A549 (cell line): ENCODE measurements at regions not wholly inside any gene's neighbourhood (a gene's known extent, or its start where the extent isn't known, plus 50 kb on each side); places are given as distances from the start of the nearest gene placed in this dataset.

ENCODE experiments used
- ATAC-seq, 2 experiments: fragments of 200-7000 bp in 1 of 2; fragments of >200 bp in 1 of 2; cut with Nextera tagmentation in 1 of 2; cut with Tn5 transposase in 1 of 2; 3 replicates each; pipeline versions ENCODE4 v1.8.0 to v1.9.1; 2018 to 2020; ENCODE audit warnings: mild to moderate bottlenecking in 1 of 2, moderate library complexity in 1 of 2
- CTCF ChIA-PET: fragments of 300-600 bp; sonication (Branson Sonifier 250); formaldehyde crosslinking; extraction: SDS; loops from one replicate; lab custom pipeline; 2021; ENCODE audit warnings: antibody characterized with exemption, inconsistent platforms; lab: Yijun Ruan, JAX
- POLR2A ChIA-PET: fragments of 350-600 bp; formaldehyde crosslinking; extraction: SDS; loops from one replicate; lab custom pipeline; 2021; ENCODE audit warnings: antibody characterized with exemption, inconsistent platforms; lab: Yijun Ruan, JAX
- DNase-seq, 2 experiments: peaks; one replicate each; pipeline versions ENCODE4 v3.0.0 to v3.0.0-alpha.2; 2011 to 2016; ENCODE audit warnings: low read depth in 1 of 2, low spot score in 1 of 2
- FAIRE-seq: peaks from 2 replicates; lab custom pipeline; 2011; peaks lifted over from hg19 to GRCh38; lab: Jason Lieb, UNC
- H3K27ac ChIP-seq, 2 experiments: fragments of >200 bp; sonication (Bioruptor Twin); formaldehyde crosslinking; 3 replicates each; pipeline ENCODE4 v1.5.1; 2016 to 2017
- H3K4me1 ChIP-seq: fragments of >200 bp; sonication (Bioruptor Twin); formaldehyde crosslinking; 3 replicates; pipeline ENCODE4 v1.6.1; 2016
- H3K4me2 ChIP-seq: fragments of >200 bp; sonication (Bioruptor Twin); formaldehyde crosslinking; 3 replicates; pipeline ENCODE4 v1.6.1; 2016
- H3K4me3 ChIP-seq: fragments of >200 bp; sonication (Bioruptor Twin); formaldehyde crosslinking; 3 replicates; pipeline ENCODE4 v1.5.1; 2016
- H3K9me3 ChIP-seq: fragments of >200 bp; sonication (Bioruptor Twin); formaldehyde crosslinking; 3 replicates; pipeline ENCODE4 v1.6.1; 2016
- BHLHE40 ChIP-seq: IDR thresholded peaks from 2 replicates; pipeline ENCODE4 v1.6.1; 2012; ENCODE audit warnings: low read depth, low read length, inconsistent platforms
- CBX8 ChIP-seq: fragments of 200-600 bp; sonication (generic); IDR thresholded peaks from 2 replicates; pipeline ENCODE4 v1.6.1; 2016
- CEBPB ChIP-seq, 2 experiments: fragments of >200 bp in 1 of 2; sonication (Bioruptor Twin) in 1 of 2; formaldehyde crosslinking in 1 of 2; IDR thresholded peaks; 2 replicates each; pipeline ENCODE4 v1.6.1; 2012 to 2016
- CHD2 ChIP-seq: fragments of 150-350 bp; IDR thresholded peaks from 2 replicates; pipeline ENCODE4 v1.6.1; 2014; ENCODE audit warnings: low read length; ENCODE audit not compliant: partially characterized antibody
- EHMT2 ChIP-seq: fragments of 200-600 bp; sonication (generic); IDR thresholded peaks from 2 replicates; pipeline ENCODE4 v1.6.1; 2016; ENCODE audit warnings: antibody characterized with exemption, low read depth, mild to moderate bottlenecking, moderate library complexity
- EP300 ChIP-seq, 2 experiments: fragments of >200 bp; sonication (Bioruptor Twin); formaldehyde crosslinking; IDR thresholded peaks; 2 replicates in 1 of 2; 3 replicates in 1 of 2; pipeline ENCODE4 v1.6.1; 2016 to 2017
- ESRRA ChIP-seq: fragments of 150-350 bp; IDR thresholded peaks from 2 replicates; pipeline ENCODE4 v1.6.1; 2014; ENCODE audit warnings: mild to moderate bottlenecking, low read length, borderline replicate concordance
- FOSB ChIP-seq: fragments of 250-450 bp; sonication (Bioruptor Pico); IDR thresholded peaks from 2 replicates; pipeline ENCODE4 v1.5.0; 2020; ENCODE audit warnings: mild to moderate bottlenecking, moderate library complexity
- FOSL2 ChIP-seq, 2 experiments: fragments of 450-650 bp in 1 of 2; fragments of >200 bp in 1 of 2; sonication (Bioruptor Twin) in 1 of 2; formaldehyde crosslinking; IDR thresholded peaks; 2 replicates each; pipeline versions ENCODE4 v1.5.0 to v1.6.1; 2016 to 2020; ENCODE audit warnings: mild to moderate bottlenecking in 1 of 2, moderate library complexity in 1 of 2
- FOXS1 ChIP-seq: fragments of 250-450 bp; sonication (Bioruptor Pico); IDR thresholded peaks from 2 replicates; pipeline ENCODE4 v1.5.0; 2020; ENCODE audit warnings: mild to moderate bottlenecking, moderate library complexity
- HDAC2 ChIP-seq: fragments of 200-600 bp; sonication (generic); IDR thresholded peaks from 2 replicates; pipeline ENCODE4 v1.6.1; 2016
- HOXA7 ChIP-seq: fragments of 250-450 bp; sonication (Bioruptor Pico); IDR thresholded peaks from 2 replicates; pipeline ENCODE4 v1.5.0; 2020; ENCODE audit warnings: mild to moderate bottlenecking, moderate library complexity
- HOXB5 ChIP-seq: fragments of 250-450 bp; sonication (Bioruptor Pico); IDR thresholded peaks from 2 replicates; pipeline ENCODE4 v1.5.0; 2020; ENCODE audit warnings: mild to moderate bottlenecking, moderate library complexity
- JUN ChIP-seq, 2 experiments: fragments of >200 bp; sonication (Bioruptor Twin); formaldehyde crosslinking; IDR thresholded peaks; 2 replicates in 1 of 2; 3 replicates in 1 of 2; pipeline ENCODE4 v1.6.1; 2016 to 2017
- KDM1A ChIP-seq: fragments of 200-600 bp; sonication (generic); IDR thresholded peaks from 2 replicates; pipeline ENCODE4 v1.6.1; 2016; ENCODE audit warnings: low read depth, mild to moderate bottlenecking
- NFE2L2 ChIP-seq: fragments of 150-350 bp; conservative IDR thresholded peaks from 2 replicates; pipeline ENCODE4 v1.6.1; 2014; ENCODE audit warnings: low read length
- POLR2A ChIP-seq: IDR thresholded peaks from 2 replicates; pipeline ENCODE4 v1.6.1; 2012; ENCODE audit warnings: mild to moderate bottlenecking, low read length
- RARB ChIP-seq: fragments of 250-450 bp; sonication (Bioruptor Pico); IDR thresholded peaks from 2 replicates; pipeline ENCODE4 v1.8.0; 2021; ENCODE audit warnings: mild to moderate bottlenecking, moderate library complexity
- RCOR1 ChIP-seq: fragments of 150-350 bp; IDR thresholded peaks from 2 replicates; pipeline ENCODE4 v1.6.1; 2014; ENCODE audit warnings: antibody characterized with exemption, low read length, low read depth
- RFX5 ChIP-seq: fragments of 450-650 bp; IDR thresholded peaks from 2 replicates; pipeline ENCODE4 v1.7.1; 2014; ENCODE audit warnings: antibody characterized with exemption, mild to moderate bottlenecking, moderate library complexity
- RNF2 ChIP-seq: fragments of 200-600 bp; sonication (generic); IDR thresholded peaks from 2 replicates; pipeline ENCODE4 v1.6.1; 2016; ENCODE audit warnings: low read depth, mild to moderate bottlenecking, antibody characterized with exemption, moderate library complexity, borderline replicate concordance
- WGBS: methylation state at CpG from one replicate; pipeline ENCODE4 v1.1.6; 2017; ENCODE audit errors: missing lambda C conversion rate; 5-methylcytosine and 5-hydroxymethylcytosine counted together
- TF ChIP-seq, protein P1 (sequence below): fragments of >200 bp; sonication (Bioruptor Twin); formaldehyde crosslinking; IDR thresholded peaks from 3 replicates; pipeline ENCODE4 v1.6.1; 2016
- TF ChIP-seq, protein P2 (sequence below): IDR thresholded peaks from 2 replicates; pipeline ENCODE4 v1.6.1; 2012; ENCODE audit warnings: low read depth, borderline replicate concordance
- TF ChIP-seq, protein P3 (sequence below): fragments of >200 bp; sonication (Bioruptor Twin); formaldehyde crosslinking; IDR thresholded peaks from 3 replicates; pipeline ENCODE4 v1.5.1; 2016

DNA sequence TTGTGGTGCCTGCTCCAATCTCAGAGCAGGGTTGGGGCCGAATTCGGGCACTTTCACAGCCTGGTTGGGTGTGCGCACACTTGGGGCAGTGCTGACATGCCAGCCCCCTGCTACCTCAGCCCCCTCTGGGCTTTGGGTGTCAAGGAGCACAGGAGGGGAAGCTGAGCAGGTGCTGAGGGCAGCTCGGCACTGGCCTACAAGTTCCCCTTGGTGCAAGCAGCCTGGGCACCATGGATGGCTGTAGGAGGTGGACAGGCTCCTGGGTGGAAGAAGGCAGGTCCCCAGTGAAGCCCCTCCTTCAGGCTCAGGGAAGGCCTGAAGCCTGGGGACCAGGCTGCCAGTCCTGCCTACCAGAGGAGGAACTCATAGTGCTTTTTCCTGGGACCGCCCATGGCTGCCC is 326.6 kb downstream of the NDFIP2 start:
- 100% methylated on average over 1 of the region's 5 CpGs for WGBS
- Histone ChIP-seq H3K4me1 (peaks cover 12% of the 10 kb centered on the region; the same call in 1 of the 3 replicates), H3K4me3 (no peak overlapping the region), H3K27ac (no peak overlapping the region), H3K4me2 (no peak overlapping the region), H3K9me3 (no peaks in the 10 kb centered on the region)
- no peak for ATAC-seq
- CTCF ChIA-PET: no interaction called here
- POLR2A ChIA-PET: no interaction called here
- TF ChIP-seq ESRRA: no peak
- TF ChIP-seq RNF2: no peak
- TF ChIP-seq HOXB5 (CRISPR knock-in tag): no peak
- no peak for TF ChIP-seq NFE2L2
- TF ChIP-seq KDM1A: no peak
- TF ChIP-seq CEBPB (IDR thresholded peaks at IDR 0.05): no peak
- no peak for TF ChIP-seq FOXS1 (CRISPR knock-in tag)
- no peak for TF ChIP-seq CBX8
- TF ChIP-seq EP300 (IDR thresholded peaks at IDR 0.05): no peak
- no peak for TF ChIP-seq FOSL2 (IDR thresholded peaks at IDR 0.05)
- no peak for TF ChIP-seq FOSL2 (CRISPR knock-in tag; IDR thresholded peaks at IDR 0.05)
- TF ChIP-seq BHLHE40: no peak
- no peak for TF ChIP-seq FOSB (CRISPR knock-in tag)
- no peak for TF ChIP-seq JUN (IDR thresholded peaks at IDR 0.05)
- no peak for TF ChIP-seq EHMT2
- no peak for FAIRE-seq
- no peak for DNase-seq

DNA sequence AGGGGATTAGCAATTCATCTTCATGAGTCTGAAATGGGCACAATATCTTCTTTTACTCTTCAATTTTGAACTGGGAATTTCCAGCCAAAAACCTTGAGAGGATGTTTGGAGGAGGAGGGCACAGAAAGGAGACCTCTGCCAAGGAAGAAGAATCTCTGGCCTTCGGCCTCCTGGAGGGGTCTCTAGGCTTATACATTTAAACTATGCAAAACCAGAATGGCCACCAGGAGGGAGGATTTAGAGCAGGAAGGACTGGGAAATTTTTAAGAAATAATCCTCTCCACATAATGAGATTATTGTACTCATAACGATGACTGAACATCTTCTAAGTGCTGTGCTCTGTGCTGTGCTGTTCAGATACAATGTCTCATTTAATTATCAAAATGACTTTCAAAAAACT is 325.9 kb downstream of the NDFIP2 start:
- H3K27ac ChIP-seq: no peak overlapping the region
- DNase-seq (no peak), FAIRE-seq (no peak), ATAC-seq (no peak)
- ChIA-PET CTCF (no interaction called here), POLR2A (no interaction called here)
- no peak overlapping the region for H3K4me2 ChIP-seq
- TF ChIP-seq, protein P1, sequence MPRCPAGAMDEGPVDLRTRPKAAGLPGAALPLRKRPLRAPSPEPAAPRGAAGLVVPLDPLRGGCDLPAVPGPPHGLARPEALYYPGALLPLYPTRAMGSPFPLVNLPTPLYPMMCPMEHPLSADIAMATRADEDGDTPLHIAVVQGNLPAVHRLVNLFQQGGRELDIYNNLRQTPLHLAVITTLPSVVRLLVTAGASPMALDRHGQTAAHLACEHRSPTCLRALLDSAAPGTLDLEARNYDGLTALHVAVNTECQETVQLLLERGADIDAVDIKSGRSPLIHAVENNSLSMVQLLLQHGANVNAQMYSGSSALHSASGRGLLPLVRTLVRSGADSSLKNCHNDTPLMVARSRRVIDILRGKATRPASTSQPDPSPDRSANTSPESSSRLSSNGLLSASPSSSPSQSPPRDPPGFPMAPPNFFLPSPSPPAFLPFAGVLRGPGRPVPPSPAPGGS: no peak
- TF ChIP-seq RCOR1: no peak
- no peaks in the 10 kb centered on the region for H3K9me3 ChIP-seq
- no peak overlapping the region for H3K4me3 ChIP-seq
- H3K4me1 ChIP-seq: peaks cover 12% of the 10 kb centered on the region; the same call in 1 of the 3 replicates
- WGBS: 94% methylated on average over 2 of the region's 2 CpGs

DNA sequence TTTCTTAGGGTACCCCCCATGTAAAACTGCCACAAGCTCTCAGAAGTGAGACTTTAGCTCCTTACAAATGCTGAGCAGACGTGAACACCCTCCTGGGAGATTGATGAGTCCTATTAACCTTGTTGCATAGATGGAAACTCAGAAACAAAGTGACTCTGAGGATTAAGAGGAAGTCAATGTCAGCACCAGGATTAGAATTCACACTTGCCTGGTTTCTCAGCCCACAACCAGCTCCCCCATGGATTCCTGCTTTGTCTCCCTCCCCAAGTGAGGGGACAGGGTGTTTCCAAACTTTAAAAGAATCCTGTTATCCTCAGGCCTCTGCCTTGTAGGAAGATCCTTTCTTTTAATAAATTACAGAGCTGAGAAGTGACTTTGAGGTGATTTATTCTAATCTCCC is 324.4 kb downstream of the NDFIP2 start:
- TF ChIP-seq HOXA7 (CRISPR knock-in tag) (no peak), HDAC2 (no peak), RFX5 (no peak), CHD2 (no peak), ESRRA (no peak), KDM1A (no peak), POLR2A (no peak), RARB (CRISPR knock-in tag) (no peak)
- TF ChIP-seq, protein P2, sequence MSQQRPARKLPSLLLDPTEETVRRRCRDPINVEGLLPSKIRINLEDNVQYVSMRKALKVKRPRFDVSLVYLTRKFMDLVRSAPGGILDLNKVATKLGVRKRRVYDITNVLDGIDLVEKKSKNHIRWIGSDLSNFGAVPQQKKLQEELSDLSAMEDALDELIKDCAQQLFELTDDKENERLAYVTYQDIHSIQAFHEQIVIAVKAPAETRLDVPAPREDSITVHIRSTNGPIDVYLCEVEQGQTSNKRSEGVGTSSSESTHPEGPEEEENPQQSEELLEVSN: no peak
- TF ChIP-seq, protein P3, sequence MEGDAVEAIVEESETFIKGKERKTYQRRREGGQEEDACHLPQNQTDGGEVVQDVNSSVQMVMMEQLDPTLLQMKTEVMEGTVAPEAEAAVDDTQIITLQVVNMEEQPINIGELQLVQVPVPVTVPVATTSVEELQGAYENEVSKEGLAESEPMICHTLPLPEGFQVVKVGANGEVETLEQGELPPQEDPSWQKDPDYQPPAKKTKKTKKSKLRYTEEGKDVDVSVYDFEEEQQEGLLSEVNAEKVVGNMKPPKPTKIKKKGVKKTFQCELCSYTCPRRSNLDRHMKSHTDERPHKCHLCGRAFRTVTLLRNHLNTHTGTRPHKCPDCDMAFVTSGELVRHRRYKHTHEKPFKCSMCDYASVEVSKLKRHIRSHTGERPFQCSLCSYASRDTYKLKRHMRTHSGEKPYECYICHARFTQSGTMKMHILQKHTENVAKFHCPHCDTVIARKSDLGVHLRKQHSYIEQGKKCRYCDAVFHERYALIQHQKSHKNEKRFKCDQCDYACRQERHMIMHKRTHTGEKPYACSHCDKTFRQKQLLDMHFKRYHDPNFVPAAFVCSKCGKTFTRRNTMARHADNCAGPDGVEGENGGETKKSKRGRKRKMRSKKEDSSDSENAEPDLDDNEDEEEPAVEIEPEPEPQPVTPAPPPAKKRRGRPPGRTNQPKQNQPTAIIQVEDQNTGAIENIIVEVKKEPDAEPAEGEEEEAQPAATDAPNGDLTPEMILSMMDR: no peak
- Histone ChIP-seq H3K4me1 (peaks cover under 1% of the 10 kb centered on the region; the same call in 1 of the 3 replicates), H3K27ac (no peak overlapping the region), H3K4me3 (no peak overlapping the region), H3K9me3 (no peaks in the 10 kb centered on the region), H3K4me2 (no peak overlapping the region)
- FAIRE-seq (no peak), ATAC-seq (no peak), DNase-seq (no peak)
- POLR2A ChIA-PET: no interaction called here
- 100% methylated on average over 1 of the region's 1 CpG for WGBS
- CTCF ChIA-PET: interaction anchor here (0.9 kb wide), 1 partner anchor 537 kb away, joined by 3 read pairs; no protein-coding TSS in a partner anchor
